ENCODE measurements at regions not wholly inside any gene's neighbourhood (a gene's known extent, or its start where the extent isn't known, plus 50 kb on each side); places are given as distances from the start of the nearest gene placed in this dataset.

DNA sequence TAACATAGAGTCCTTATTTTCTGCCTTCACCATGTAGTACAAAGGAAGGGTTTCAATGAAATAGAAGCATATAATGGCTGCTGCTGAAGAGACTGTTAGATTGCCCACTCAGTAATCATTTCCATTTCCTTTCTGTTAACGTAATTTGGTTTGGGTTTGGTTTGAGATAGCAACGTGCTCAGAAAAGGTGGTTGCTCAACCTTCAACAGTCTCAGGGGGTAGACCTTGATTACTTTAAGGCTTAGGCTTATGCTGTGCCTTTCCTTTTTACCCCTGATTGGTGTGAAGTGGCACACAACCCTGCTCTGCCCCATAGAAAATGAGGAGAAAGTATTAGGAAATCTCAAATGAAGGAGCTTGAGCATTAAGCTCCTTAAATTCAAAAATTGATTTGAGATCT is 163.7 kb upstream of the TP63 start:
- TF ChIP-seq CTCF (IDR thresholded peaks at IDR 0.05) (no peak), POLR2A (IDR thresholded peaks at IDR 0.05) (no peak)
